ENCODE measurements at regions not wholly inside any gene's neighbourhood (a gene's known extent, or its start where the extent isn't known, plus 50 kb on each side); places are given as distances from the start of the nearest gene placed in this dataset.

DNA sequence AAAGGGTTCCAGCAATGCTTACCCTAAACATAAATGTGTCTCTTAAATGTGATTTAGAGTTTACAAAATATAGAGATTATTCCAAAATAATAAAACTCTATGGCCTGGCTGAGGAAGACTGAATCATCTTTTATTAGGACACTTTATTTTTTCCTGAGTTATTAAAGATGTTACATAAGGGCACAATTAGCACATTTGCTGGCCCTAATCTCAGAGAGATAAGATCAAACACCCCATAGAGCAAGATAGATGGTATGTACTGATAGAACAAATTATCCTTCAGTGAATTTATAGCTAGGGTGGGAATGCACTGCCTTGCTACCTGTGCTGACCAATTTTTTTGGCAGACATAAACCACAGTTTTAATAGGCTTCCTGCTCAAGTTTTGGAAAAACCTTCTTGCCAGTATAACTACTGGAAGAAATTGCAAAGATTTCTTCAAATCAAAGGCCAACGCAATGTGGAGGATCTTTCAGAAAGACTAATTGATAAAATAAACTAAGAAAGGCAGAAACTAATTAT is 367.1 kb upstream of the MPDZ start:
- TF ChIP-seq, protein P1, sequence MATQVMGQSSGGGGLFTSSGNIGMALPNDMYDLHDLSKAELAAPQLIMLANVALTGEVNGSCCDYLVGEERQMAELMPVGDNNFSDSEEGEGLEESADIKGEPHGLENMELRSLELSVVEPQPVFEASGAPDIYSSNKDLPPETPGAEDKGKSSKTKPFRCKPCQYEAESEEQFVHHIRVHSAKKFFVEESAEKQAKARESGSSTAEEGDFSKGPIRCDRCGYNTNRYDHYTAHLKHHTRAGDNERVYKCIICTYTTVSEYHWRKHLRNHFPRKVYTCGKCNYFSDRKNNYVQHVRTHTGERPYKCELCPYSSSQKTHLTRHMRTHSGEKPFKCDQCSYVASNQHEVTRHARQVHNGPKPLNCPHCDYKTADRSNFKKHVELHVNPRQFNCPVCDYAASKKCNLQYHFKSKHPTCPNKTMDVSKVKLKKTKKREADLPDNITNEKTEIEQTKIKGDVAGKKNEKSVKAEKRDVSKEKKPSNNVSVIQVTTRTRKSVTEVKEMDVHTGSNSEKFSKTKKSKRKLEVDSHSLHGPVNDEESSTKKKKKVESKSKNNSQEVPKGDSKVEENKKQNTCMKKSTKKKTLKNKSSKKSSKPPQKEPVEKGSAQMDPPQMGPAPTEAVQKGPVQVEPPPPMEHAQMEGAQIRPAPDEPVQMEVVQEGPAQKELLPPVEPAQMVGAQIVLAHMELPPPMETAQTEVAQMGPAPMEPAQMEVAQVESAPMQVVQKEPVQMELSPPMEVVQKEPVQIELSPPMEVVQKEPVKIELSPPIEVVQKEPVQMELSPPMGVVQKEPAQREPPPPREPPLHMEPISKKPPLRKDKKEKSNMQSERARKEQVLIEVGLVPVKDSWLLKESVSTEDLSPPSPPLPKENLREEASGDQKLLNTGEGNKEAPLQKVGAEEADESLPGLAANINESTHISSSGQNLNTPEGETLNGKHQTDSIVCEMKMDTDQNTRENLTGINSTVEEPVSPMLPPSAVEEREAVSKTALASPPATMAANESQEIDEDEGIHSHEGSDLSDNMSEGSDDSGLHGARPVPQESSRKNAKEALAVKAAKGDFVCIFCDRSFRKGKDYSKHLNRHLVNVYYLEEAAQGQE (IDR thresholded peaks at IDR 0.05; ENCODE audit: insufficient replicate concordance, low read depth): no peak
- TF ChIP-seq SPI1 (IDR thresholded peaks at IDR 0.05; ENCODE audit: borderline replicate concordance, low read depth) (no peak), POLR2AphosphoS5 (IDR thresholded peaks at IDR 0.05; ENCODE audit: low read depth) (no peak)
- H3K27me3 ChIP-seq (ENCODE audit: insufficient read depth, poor library complexity, severe bottlenecking): no peaks in the 10 kb centered on the region
- H3K27ac ChIP-seq (replicated peaks): no peak overlapping the region
- no peak overlapping the region for H3K4me3 ChIP-seq (replicated peaks; ENCODE audit: insufficient read depth, low read length)
- no peak for DNase-seq (ENCODE audit: low read depth in 1 of 2, low spot score in 1 of 2)

DNA sequence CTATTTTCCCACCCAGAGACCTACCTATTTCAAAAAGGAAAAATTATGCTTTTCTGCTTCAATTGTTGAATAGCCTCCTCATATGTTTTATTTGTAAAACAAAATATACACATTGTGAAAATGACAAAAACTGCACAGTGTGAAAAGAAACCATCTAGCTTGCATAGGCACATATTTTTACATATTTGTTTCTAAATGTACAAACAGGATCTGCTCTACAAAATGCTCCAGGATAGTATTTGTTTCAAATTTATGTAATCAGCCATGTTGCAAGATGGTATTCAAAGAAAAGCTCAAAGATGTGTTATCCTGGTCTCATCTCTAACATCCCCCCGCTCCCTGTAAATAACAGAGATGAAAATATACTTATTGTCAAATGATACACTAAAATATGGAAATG is 366.1 kb upstream of the MPDZ start:
- TF ChIP-seq, protein P2, sequence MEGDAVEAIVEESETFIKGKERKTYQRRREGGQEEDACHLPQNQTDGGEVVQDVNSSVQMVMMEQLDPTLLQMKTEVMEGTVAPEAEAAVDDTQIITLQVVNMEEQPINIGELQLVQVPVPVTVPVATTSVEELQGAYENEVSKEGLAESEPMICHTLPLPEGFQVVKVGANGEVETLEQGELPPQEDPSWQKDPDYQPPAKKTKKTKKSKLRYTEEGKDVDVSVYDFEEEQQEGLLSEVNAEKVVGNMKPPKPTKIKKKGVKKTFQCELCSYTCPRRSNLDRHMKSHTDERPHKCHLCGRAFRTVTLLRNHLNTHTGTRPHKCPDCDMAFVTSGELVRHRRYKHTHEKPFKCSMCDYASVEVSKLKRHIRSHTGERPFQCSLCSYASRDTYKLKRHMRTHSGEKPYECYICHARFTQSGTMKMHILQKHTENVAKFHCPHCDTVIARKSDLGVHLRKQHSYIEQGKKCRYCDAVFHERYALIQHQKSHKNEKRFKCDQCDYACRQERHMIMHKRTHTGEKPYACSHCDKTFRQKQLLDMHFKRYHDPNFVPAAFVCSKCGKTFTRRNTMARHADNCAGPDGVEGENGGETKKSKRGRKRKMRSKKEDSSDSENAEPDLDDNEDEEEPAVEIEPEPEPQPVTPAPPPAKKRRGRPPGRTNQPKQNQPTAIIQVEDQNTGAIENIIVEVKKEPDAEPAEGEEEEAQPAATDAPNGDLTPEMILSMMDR (IDR thresholded peaks at IDR 0.05; ENCODE audit: insufficient read depth, low read length): no peak
- TF ChIP-seq GABPA (IDR thresholded peaks at IDR 0.05; ENCODE audit: low read depth) (no peak), SPI1 (IDR thresholded peaks at IDR 0.05; ENCODE audit: borderline replicate concordance, low read depth) (no peak), POLR2AphosphoS5 (IDR thresholded peaks at IDR 0.05; ENCODE audit: low read depth) (no peak)
- TF ChIP-seq, protein P1 (IDR thresholded peaks at IDR 0.05; ENCODE audit: insufficient replicate concordance, low read depth): no peak
- no peaks in the 10 kb centered on the region for H3K27me3 ChIP-seq (ENCODE audit: insufficient read depth, poor library complexity, severe bottlenecking)
- DNase-seq (ENCODE audit: low read depth in 1 of 2, low spot score in 1 of 2): no peak
- H3K4me3 ChIP-seq (replicated peaks; ENCODE audit: insufficient read depth, low read length): no peak overlapping the region
- H3K27ac ChIP-seq (replicated peaks): no peak overlapping the region

DNA sequence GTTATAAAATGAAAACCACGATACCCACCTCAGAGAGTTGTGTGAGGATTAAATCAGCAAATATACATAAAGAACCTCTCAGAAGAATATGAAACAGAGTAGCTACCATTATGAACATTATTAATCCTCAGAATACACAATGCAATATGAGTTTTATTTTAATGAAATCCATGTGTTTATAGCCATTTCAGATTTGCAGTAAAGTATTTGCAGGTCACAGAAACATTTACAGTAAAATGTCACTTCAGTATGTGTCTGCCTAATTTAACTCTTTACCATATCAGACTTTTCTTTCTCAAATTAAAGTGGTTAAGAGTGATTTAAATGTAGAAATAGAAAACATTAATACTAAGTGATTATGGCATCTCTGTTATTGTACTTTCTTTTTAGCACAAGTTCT is 365.2 kb upstream of the MPDZ start:
- Histone ChIP-seq H3K27ac (replicated peaks) (no peak overlapping the region), H3K27me3 (ENCODE audit: insufficient read depth, poor library complexity, severe bottlenecking) (no peaks in the 10 kb centered on the region), H3K4me3 (replicated peaks; ENCODE audit: insufficient read depth, low read length) (no peak overlapping the region)
- TF ChIP-seq, protein P1 (IDR thresholded peaks at IDR 0.05; ENCODE audit: insufficient replicate concordance, low read depth): no peak
- TF ChIP-seq POLR2AphosphoS5 (IDR thresholded peaks at IDR 0.05; ENCODE audit: low read depth) (no peak), GABPA (IDR thresholded peaks at IDR 0.05; ENCODE audit: low read depth) (no peak), SPI1 (IDR thresholded peaks at IDR 0.05; ENCODE audit: borderline replicate concordance, low read depth) (no peak)
- TF ChIP-seq, protein P2 (IDR thresholded peaks at IDR 0.05; ENCODE audit: insufficient read depth, low read length): no peak
- no peak for DNase-seq (ENCODE audit: low read depth in 1 of 2, low spot score in 1 of 2)
